IMR-90 (cell line): ENCODE measurements at regions not wholly inside any gene's neighbourhood (a gene's known extent, or its start where the extent isn't known, plus 50 kb on each side); places are given as distances from the start of the nearest gene placed in this dataset.
"Not testable (repeated sequence)": the region's sequence is repeated elsewhere in the genome, so short reads cannot be mapped to it uniquely, and the experiment has no call there.

ENCODE experiments used
- ATAC-seq: fragments of 200-7000 bp; cut with Tn5 transposase; 2 replicates; pipeline ENCODE4 v1.9.1; 2020; ENCODE audit warnings: low read depth, mild to moderate bottlenecking, moderate library complexity
- BruUV-seq: library from RNA; stranded (reverse); fragments of 400-500 nt; replicated peaks from 2 replicates; lab custom pipeline; 2021; lab: Mats Ljungman, UMichigan
- CTCF ChIA-PET: fragments of 300-600 bp; formaldehyde crosslinking; extraction: SDS; loops from one replicate; lab custom pipeline; 2021; ENCODE audit warnings: antibody characterized with exemption; lab: Yijun Ruan, JAX
- POLR2A ChIA-PET: fragments of 300-600 bp; sonication (Branson Sonifier 250); formaldehyde crosslinking; loops from one replicate; lab custom pipeline; 2022; ENCODE audit warnings: antibody characterized with exemption; ENCODE audit not compliant: unreplicated experiment; lab: Charles Lee
- DNase-seq: peaks from one replicate; pipeline ENCODE4 v3.0.0; 2013
- H2AFZ ChIP-seq: replicated peaks from 2 replicates; pipeline ENCODE3; 2013; ENCODE audit warnings: low read length, mild to moderate bottlenecking; ENCODE audit not compliant: poor library complexity
- H2AK5ac ChIP-seq: 2 replicates; pipeline ENCODE4 v1.6.1; 2013; ENCODE audit warnings: low read depth, low read length, inconsistent platforms
- H2AK9ac ChIP-seq: replicated peaks from 2 replicates; pipeline ENCODE3; 2013; ENCODE audit warnings: mild to moderate bottlenecking, low read depth, low read length, moderate library complexity; ENCODE audit not compliant: poor library complexity
- H2BK120ac ChIP-seq: 2 replicates; pipeline ENCODE4 v1.6.1; 2013; ENCODE audit warnings: low read depth, low read length, inconsistent platforms
- H2BK15ac ChIP-seq: 3 replicates; pipeline ENCODE4 v1.6.1; 2013; ENCODE audit warnings: low read depth, low read length, inconsistent platforms
- H2BK20ac ChIP-seq: 2 replicates; pipeline ENCODE4 v1.6.1; 2013; ENCODE audit warnings: low read depth, mild to moderate bottlenecking, inconsistent platforms, low read length, moderate library complexity
- H2BK5ac ChIP-seq: 2 replicates; pipeline ENCODE4 v1.6.1; 2013; ENCODE audit warnings: mild to moderate bottlenecking, low read depth, low read length, inconsistent platforms; ENCODE audit not compliant: poor library complexity, severe bottlenecking
- H3K14ac ChIP-seq: replicated peaks from 2 replicates; pipeline ENCODE4 v1.6.1; 2013; ENCODE audit warnings: low read depth, low read length, inconsistent platforms
- H3K18ac ChIP-seq: 2 replicates; pipeline ENCODE4 v1.6.1; 2013; ENCODE audit warnings: low read depth, low read length, control low read depth
- H3K23ac ChIP-seq: 2 replicates; pipeline ENCODE4 v1.6.1; 2013; ENCODE audit warnings: low read depth, low read length, inconsistent platforms
- H3K27ac ChIP-seq: 2 replicates; pipeline ENCODE4 v1.5.1; 2013; ENCODE audit warnings: mild to moderate bottlenecking, control low read depth, low read length; ENCODE audit not compliant: insufficient read depth
- H3K27me3 ChIP-seq: 2 replicates; pipeline ENCODE4 v1.6.1; 2013; ENCODE audit warnings: low read length; ENCODE audit not compliant: control insufficient read depth, insufficient read depth
- H3K36me3 ChIP-seq: 2 replicates; pipeline ENCODE4 v1.6.1; 2013; ENCODE audit warnings: low read length, mixed read lengths; ENCODE audit not compliant: control insufficient read depth, insufficient read depth
- H3K4ac ChIP-seq: 2 replicates; pipeline ENCODE4 v1.6.1; 2013; ENCODE audit warnings: low read depth, low read length, inconsistent platforms
- H3K4me1 ChIP-seq: 2 replicates; pipeline ENCODE4 v1.6.1; 2013; ENCODE audit warnings: low read length, mixed read lengths; ENCODE audit not compliant: control insufficient read depth, insufficient read depth
- H3K4me2 ChIP-seq: 2 replicates; pipeline ENCODE4 v1.6.1; 2013; ENCODE audit warnings: low read depth, mild to moderate bottlenecking, control low read depth, low read length, moderate library complexity
- H3K4me3 ChIP-seq: 2 replicates; pipeline ENCODE4 v1.5.1; 2013; ENCODE audit warnings: low read depth, mild to moderate bottlenecking, control low read depth, low read length, moderate library complexity; ENCODE audit not compliant: insufficient read depth
- H3K56ac ChIP-seq: 2 replicates; pipeline ENCODE4 v1.6.1; 2013; ENCODE audit warnings: low read length, inconsistent platforms; ENCODE audit not compliant: insufficient read depth; ENCODE audit errors: extremely low read depth
- H3K79me1 ChIP-seq, 2 experiments: 2 replicates each; pipeline ENCODE4 v1.6.1; 2013; ENCODE audit warnings: low read length in 2 of 2, inconsistent platforms in 1 of 2, low read depth in 1 of 2
- H3K9ac ChIP-seq: 2 replicates; pipeline ENCODE4 v1.6.1; 2013; ENCODE audit warnings: low read depth, low read length, control low read depth
- H3K9me1 ChIP-seq: 2 replicates; pipeline ENCODE4 v1.6.1; 2013; ENCODE audit warnings: low read length, inconsistent platforms; ENCODE audit not compliant: insufficient read depth
- H3K9me3 ChIP-seq: 2 replicates; pipeline ENCODE4 v1.6.1; 2013; ENCODE audit warnings: low read length; ENCODE audit not compliant: control insufficient read depth, insufficient read depth
- H4K20me1 ChIP-seq: 2 replicates; pipeline ENCODE4 v1.6.1; 2013; ENCODE audit warnings: low read length, inconsistent platforms; ENCODE audit not compliant: insufficient read depth
- H4K5ac ChIP-seq: 2 replicates; pipeline ENCODE4 v1.6.1; 2013; ENCODE audit warnings: mild to moderate bottlenecking, low read depth, low read length, control low read depth
- H4K8ac ChIP-seq, 2 experiments: 2 replicates each; pipeline ENCODE4 v1.6.1; 2013; ENCODE audit warnings: low read depth in 2 of 2, low read length in 2 of 2, control low read depth in 1 of 2, inconsistent platforms in 1 of 2
- H4K91ac ChIP-seq: 2 replicates; pipeline ENCODE4 v1.6.1; 2013; ENCODE audit warnings: low read depth, low read length, inconsistent platforms; ENCODE audit not compliant: insufficient read depth
- WGBS, 2 experiments: methylation state at CpG; one replicate each; pipeline versions ENCODE4 v1.1.5 to v1.1.7; 2013; ENCODE audit warnings: missing lambda C conversion rate in 2 of 2; ENCODE audit not compliant: insufficient read length in 1 of 2; ENCODE audit errors: extremely low coverage in 2 of 2; 5-methylcytosine and 5-hydroxymethylcytosine counted together
- dilution Hi-C: fragments of 300-500 bp; cut with HindIII; formaldehyde crosslinking; loops from one replicate; pipeline ENCODE4 v1.14.3; 2018; ENCODE audit warnings: low sequenced_read_pairs; ENCODE audit not compliant: unreplicated experiment
- in situ Hi-C: fragments of 300-500 bp; cut with MboI; formaldehyde crosslinking; loops from 3 replicates; pipeline ENCODE4 v1.14.3; 2019; ENCODE audit warnings: low sequenced_read_pairs, inconsistent platforms, mixed read lengths
- intact Hi-C: fragments of 100-400 bp; cut with micrococcal nuclease; formaldehyde crosslinking; loops from 2 replicates; pipeline ENCODE4 v1.10.0; 2022

- POLR2A ChIA-PET, H2AK5ac ChIP-seq, H3K27me3 ChIP-seq, H2BK5ac ChIP-seq, H2AK9ac ChIP-seq, H3K4me2 ChIP-seq, H4K20me1 ChIP-seq, in situ Hi-C loops, H4K8ac ChIP-seq, H3K9me3 ChIP-seq, H4K5ac ChIP-seq, H3K4ac ChIP-seq, H2BK120ac ChIP-seq, H3K36me3 ChIP-seq, DNase-seq, H2AFZ ChIP-seq, intact Hi-C loops, H3K4me1 ChIP-seq, H2BK15ac ChIP-seq, H3K9ac ChIP-seq, H3K18ac ChIP-seq, H4K91ac ChIP-seq, H3K4me3 ChIP-seq, H3K79me1 ChIP-seq, H3K23ac ChIP-seq, ATAC-seq, H3K9me1 ChIP-seq, H3K27ac ChIP-seq, H3K14ac ChIP-seq, H2BK20ac ChIP-seq, H3K56ac ChIP-seq, dilution Hi-C loops, BruUV-seq: not testable (repeated sequence)
- WGBS, 2 experiments = no CpG with 5 or more reads among the region's 4 CpGs
- CTCF ChIA-PET = interaction anchor here (0.7 kb wide), 1 partner anchor 427 kb away, joined by 3 read pairs; no protein-coding TSS in a partner anchor
Measured at GRCh38 chrX:113154315-113154714, 313.7 kb upstream of the AMOT start.
